Liver (tissue), 3 donors: ENCODE measurements at regions not wholly inside any gene's neighbourhood (a gene's known extent, or its start where the extent isn't known, plus 50 kb on each side); places are given as distances from the start of the nearest gene placed in this dataset.

ENCODE experiments used
- EGR1 ChIP-seq, 2 donors: IDR thresholded peaks; 2 replicates each; pipeline ENCODE4 v1.6.1; 2016 to 2018; ENCODE audit warnings: antibody characterized with exemption in 2 of 2, low read depth in 2 of 2
- FOXA1 ChIP-seq: IDR thresholded peaks from 2 replicates; pipeline ENCODE4 v1.6.1; 2016; ENCODE audit warnings: antibody characterized with exemption
- HNF4A ChIP-seq, 2 donors: conservative IDR thresholded peaks; 2 replicates each; pipeline ENCODE4 v1.6.1; 2016; ENCODE audit warnings: antibody characterized with exemption in 2 of 2, mild to moderate bottlenecking in 2 of 2
- HNF4G ChIP-seq: IDR thresholded peaks from 2 replicates; pipeline ENCODE4 v1.6.1; 2016; ENCODE audit warnings: antibody characterized with exemption
- JUND ChIP-seq, 2 donors: IDR thresholded peaks; 2 replicates each; pipeline ENCODE4 v1.6.1; 2016; ENCODE audit warnings: antibody characterized with exemption in 2 of 2
- MAX ChIP-seq: IDR thresholded peaks from 2 replicates; pipeline ENCODE4 v1.6.1; 2016; ENCODE audit warnings: antibody characterized with exemption
- NR2F2 ChIP-seq: IDR thresholded peaks from 2 replicates; pipeline ENCODE4 v1.6.1; 2016; ENCODE audit warnings: antibody characterized with exemption
- RAD21 ChIP-seq, 2 donors: IDR thresholded peaks; 2 replicates each; pipeline ENCODE4 v1.6.1; 2016; ENCODE audit warnings: antibody characterized with exemption in 2 of 2, mild to moderate bottlenecking in 2 of 2
- SP1 ChIP-seq: IDR thresholded peaks from 2 replicates; pipeline ENCODE4 v1.6.1; 2018; ENCODE audit warnings: antibody characterized with exemption, mild to moderate bottlenecking
- TAF1 ChIP-seq: conservative IDR thresholded peaks from 2 replicates; pipeline ENCODE4 v1.6.1; 2016; ENCODE audit warnings: antibody characterized with exemption, mild to moderate bottlenecking
- YY1 ChIP-seq: IDR thresholded peaks from 2 replicates; pipeline ENCODE4 v1.6.1; 2016; ENCODE audit warnings: antibody characterized with exemption, mild to moderate bottlenecking
- TF ChIP-seq, protein P1 (sequence below): fragments of 150-350 bp; IDR thresholded peaks from 2 replicates; pipeline ENCODE4 v1.5.1; 2017; ENCODE audit warnings: improper control_type of control experiment, low read depth, low read length; ENCODE audit not compliant: missing input control
- TF ChIP-seq, protein P2 (sequence below): IDR thresholded peaks from 2 replicates; pipeline ENCODE4 v1.6.1; 2016; ENCODE audit warnings: antibody characterized with exemption
- TF ChIP-seq, protein P3 (sequence below): IDR thresholded peaks from 2 replicates; pipeline ENCODE4 v1.6.1; 2016; ENCODE audit warnings: antibody characterized with exemption, mild to moderate bottlenecking
- donor health status: healthy.
- donor health status: healthy.

GRCh38 chr3:168618827-168619470, 523.2 kb upstream of the GOLIM4 start:
- TF ChIP-seq, protein P1, sequence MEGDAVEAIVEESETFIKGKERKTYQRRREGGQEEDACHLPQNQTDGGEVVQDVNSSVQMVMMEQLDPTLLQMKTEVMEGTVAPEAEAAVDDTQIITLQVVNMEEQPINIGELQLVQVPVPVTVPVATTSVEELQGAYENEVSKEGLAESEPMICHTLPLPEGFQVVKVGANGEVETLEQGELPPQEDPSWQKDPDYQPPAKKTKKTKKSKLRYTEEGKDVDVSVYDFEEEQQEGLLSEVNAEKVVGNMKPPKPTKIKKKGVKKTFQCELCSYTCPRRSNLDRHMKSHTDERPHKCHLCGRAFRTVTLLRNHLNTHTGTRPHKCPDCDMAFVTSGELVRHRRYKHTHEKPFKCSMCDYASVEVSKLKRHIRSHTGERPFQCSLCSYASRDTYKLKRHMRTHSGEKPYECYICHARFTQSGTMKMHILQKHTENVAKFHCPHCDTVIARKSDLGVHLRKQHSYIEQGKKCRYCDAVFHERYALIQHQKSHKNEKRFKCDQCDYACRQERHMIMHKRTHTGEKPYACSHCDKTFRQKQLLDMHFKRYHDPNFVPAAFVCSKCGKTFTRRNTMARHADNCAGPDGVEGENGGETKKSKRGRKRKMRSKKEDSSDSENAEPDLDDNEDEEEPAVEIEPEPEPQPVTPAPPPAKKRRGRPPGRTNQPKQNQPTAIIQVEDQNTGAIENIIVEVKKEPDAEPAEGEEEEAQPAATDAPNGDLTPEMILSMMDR, result no peak
- TF ChIP-seq TAF1 (no peak), JUND (IDR thresholded peaks at IDR 0.05) (no peak), SP1 (no peak), FOXA1 (no peak), NR2F2 (no peak), MAX (no peak), RAD21 (IDR thresholded peaks at IDR 0.05) (no peak), YY1 (no peak), HNF4A (conservative IDR thresholded peaks at IDR 0.05) (no peak), EGR1 (IDR thresholded peaks at IDR 0.05; ENCODE audit: low read depth in 2 of 2) (no peak), HNF4G (no peak)
- TF ChIP-seq, protein P2, sequence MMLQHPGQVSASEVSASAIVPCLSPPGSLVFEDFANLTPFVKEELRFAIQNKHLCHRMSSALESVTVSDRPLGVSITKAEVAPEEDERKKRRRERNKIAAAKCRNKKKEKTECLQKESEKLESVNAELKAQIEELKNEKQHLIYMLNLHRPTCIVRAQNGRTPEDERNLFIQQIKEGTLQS, result no peak
- TF ChIP-seq, protein P3, sequence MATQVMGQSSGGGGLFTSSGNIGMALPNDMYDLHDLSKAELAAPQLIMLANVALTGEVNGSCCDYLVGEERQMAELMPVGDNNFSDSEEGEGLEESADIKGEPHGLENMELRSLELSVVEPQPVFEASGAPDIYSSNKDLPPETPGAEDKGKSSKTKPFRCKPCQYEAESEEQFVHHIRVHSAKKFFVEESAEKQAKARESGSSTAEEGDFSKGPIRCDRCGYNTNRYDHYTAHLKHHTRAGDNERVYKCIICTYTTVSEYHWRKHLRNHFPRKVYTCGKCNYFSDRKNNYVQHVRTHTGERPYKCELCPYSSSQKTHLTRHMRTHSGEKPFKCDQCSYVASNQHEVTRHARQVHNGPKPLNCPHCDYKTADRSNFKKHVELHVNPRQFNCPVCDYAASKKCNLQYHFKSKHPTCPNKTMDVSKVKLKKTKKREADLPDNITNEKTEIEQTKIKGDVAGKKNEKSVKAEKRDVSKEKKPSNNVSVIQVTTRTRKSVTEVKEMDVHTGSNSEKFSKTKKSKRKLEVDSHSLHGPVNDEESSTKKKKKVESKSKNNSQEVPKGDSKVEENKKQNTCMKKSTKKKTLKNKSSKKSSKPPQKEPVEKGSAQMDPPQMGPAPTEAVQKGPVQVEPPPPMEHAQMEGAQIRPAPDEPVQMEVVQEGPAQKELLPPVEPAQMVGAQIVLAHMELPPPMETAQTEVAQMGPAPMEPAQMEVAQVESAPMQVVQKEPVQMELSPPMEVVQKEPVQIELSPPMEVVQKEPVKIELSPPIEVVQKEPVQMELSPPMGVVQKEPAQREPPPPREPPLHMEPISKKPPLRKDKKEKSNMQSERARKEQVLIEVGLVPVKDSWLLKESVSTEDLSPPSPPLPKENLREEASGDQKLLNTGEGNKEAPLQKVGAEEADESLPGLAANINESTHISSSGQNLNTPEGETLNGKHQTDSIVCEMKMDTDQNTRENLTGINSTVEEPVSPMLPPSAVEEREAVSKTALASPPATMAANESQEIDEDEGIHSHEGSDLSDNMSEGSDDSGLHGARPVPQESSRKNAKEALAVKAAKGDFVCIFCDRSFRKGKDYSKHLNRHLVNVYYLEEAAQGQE, result no peak
